Vagina (tissue), 2 donors: ENCODE measurements at regions not wholly inside any gene's neighbourhood (a gene's known extent, or its start where the extent isn't known, plus 50 kb on each side); places are given as distances from the start of the nearest gene placed in this dataset.

Source experiments
- DNase-seq, 2 donors: peaks; one replicate each; pipeline ENCODE4 v3.0.0-alpha.2; 2017; ENCODE audit errors: extremely low spot score in 2 of 2
- H3K27ac ChIP-seq: fragments of 200-600 bp; sonication (generic); one replicate; pipeline ENCODE4 v1.5.1; 2019
- H3K27me3 ChIP-seq: fragments of 200-600 bp; sonication (generic); one replicate; pipeline ENCODE4 v1.5.1; 2019
- H3K36me3 ChIP-seq, 2 donors: fragments of 200-600 bp; sonication (generic); one replicate each; pipeline ENCODE4 v1.5.1; 2017 to 2019
- H3K4me1 ChIP-seq: fragments of 200-600 bp; sonication (generic); one replicate; pipeline ENCODE4 v1.5.1; 2019
- H3K4me3 ChIP-seq, 2 donors: fragments of 200-600 bp; sonication (generic); 1 replicate in 1 of 2; 2 replicates in 1 of 2; pipeline ENCODE4 v1.5.1; 2016 to 2019
- H3K9me3 ChIP-seq: fragments of 200-600 bp; sonication (generic); one replicate; pipeline ENCODE4 v1.5.1; 2019
- CTCF ChIP-seq, 3 experiments: fragments of 450-650 bp in 2 of 3; fragments of 200-600 bp in 1 of 3; sonication (generic) in 1 of 3; IDR thresholded peaks; one replicate each; pipeline ENCODE4 v1.5.1; 2017 to 2019; ENCODE audit warnings: antibody characterized with exemption in 3 of 3, mild to moderate bottlenecking in 2 of 3, moderate library complexity in 2 of 3
- POLR2A ChIP-seq, 2 donors: fragments of 450-650 bp; IDR thresholded peaks; one replicate each; pipeline ENCODE4 v1.6.1; 2017; ENCODE audit warnings: antibody characterized with exemption in 2 of 2, mild to moderate bottlenecking in 2 of 2, moderate library complexity in 2 of 2
- POLR2AphosphoS5 ChIP-seq, 2 donors: sonication (generic); formaldehyde crosslinking; IDR thresholded peaks; one replicate each; pipeline ENCODE4 v1.9.0; 2017; ENCODE audit warnings: antibody characterized with exemption in 2 of 2, mild to moderate bottlenecking in 2 of 2, low read depth in 1 of 2; ENCODE audit not compliant: insufficient read depth in 1 of 2
- intact Hi-C: fragments of 100-400 bp; cut with DNase I; formaldehyde crosslinking; loops from one replicate; pipeline ENCODE4 v1.15.1; 2023

DNA sequence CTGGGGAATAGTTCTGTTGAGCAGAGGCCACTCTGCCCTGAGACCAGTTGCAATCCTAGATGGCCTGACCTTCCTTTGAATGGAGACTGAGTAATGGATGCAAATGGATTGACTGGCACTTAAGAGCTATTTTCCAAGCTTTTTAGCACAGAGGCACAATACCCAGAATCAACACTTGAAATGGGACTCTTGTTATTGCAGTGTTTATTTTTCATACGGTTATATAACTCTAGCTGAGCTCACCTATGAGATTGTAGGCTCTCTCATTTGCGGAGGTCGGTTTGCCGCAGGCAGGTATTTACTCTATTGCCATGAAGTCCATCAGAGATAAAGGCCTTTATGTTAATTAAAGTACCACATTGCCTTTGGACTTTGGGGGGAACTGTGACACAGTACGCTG lies 422.3 kb upstream of the CELF4 start:
- no peak overlapping the region for H3K27ac ChIP-seq
- TF ChIP-seq CTCF (IDR thresholded peaks at IDR 0.05) (no peak), POLR2A (IDR thresholded peaks at IDR 0.05) (no peak), POLR2AphosphoS5 (IDR thresholded peaks at IDR 0.05; ENCODE audit: insufficient read depth in 1 of 2, low read depth in 1 of 2) (no peak)
- H3K9me3 ChIP-seq: no peaks in the 10 kb centered on the region
- no peak for DNase-seq
- intact Hi-C loops: no loop called here
- H3K4me1 ChIP-seq: no peaks in the 10 kb centered on the region
- H3K4me3 ChIP-seq: no peak overlapping the region
- no peaks in the 10 kb centered on the region for H3K27me3 ChIP-seq
- no peaks in the 10 kb centered on the region for H3K36me3 ChIP-seq

- no peaks in the 10 kb centered on the region for H3K4me1 ChIP-seq
- no peak overlapping the region for H3K4me3 ChIP-seq
- TF ChIP-seq POLR2AphosphoS5 (IDR thresholded peaks at IDR 0.05; ENCODE audit: insufficient read depth in 1 of 2, low read depth in 1 of 2) (no peak), CTCF (IDR thresholded peaks at IDR 0.05) (no peak), POLR2A (IDR thresholded peaks at IDR 0.05) (no peak)
- no peaks in the 10 kb centered on the region for H3K36me3 ChIP-seq
- no peaks in the 10 kb centered on the region for H3K27me3 ChIP-seq
- DNase-seq: no peak
- no peaks in the 10 kb centered on the region for H3K9me3 ChIP-seq
- intact Hi-C loops: no loop called here
- H3K27ac ChIP-seq: no peak overlapping the region
These were observed 421.1 kb upstream of the CELF4 start for GRCh38 chr18:37986665-37987064.

GRCh38 chr18:37985126-37985525 lies 419.5 kb upstream of the CELF4 start:
- Histone ChIP-seq H3K27me3 (no peaks in the 10 kb centered on the region), H3K27ac (no peak overlapping the region), H3K9me3 (no peaks in the 10 kb centered on the region), H3K4me3 (no peak overlapping the region), H3K36me3 (no peaks in the 10 kb centered on the region), H3K4me1 (no peaks in the 10 kb centered on the region)
- no peak for DNase-seq
- TF ChIP-seq POLR2A (IDR thresholded peaks at IDR 0.05) (no peak), CTCF (IDR thresholded peaks at IDR 0.05) (no peak), POLR2AphosphoS5 (IDR thresholded peaks at IDR 0.05; ENCODE audit: insufficient read depth in 1 of 2, low read depth in 1 of 2) (no peak)
- intact Hi-C loops: no loop called here

GRCh38 chr18:37980556-37980955 lies 415.0 kb upstream of the CELF4 start:
- Histone ChIP-seq H3K27ac (no peak overlapping the region), H3K4me1 (no peaks in the 10 kb centered on the region), H3K27me3 (no peaks in the 10 kb centered on the region), H3K36me3 (no peaks in the 10 kb centered on the region), H3K4me3 (no peak overlapping the region), H3K9me3 (no peaks in the 10 kb centered on the region)
- TF ChIP-seq POLR2A (IDR thresholded peaks at IDR 0.05) (no peak), CTCF (IDR thresholded peaks at IDR 0.05) (no peak), POLR2AphosphoS5 (IDR thresholded peaks at IDR 0.05; ENCODE audit: insufficient read depth in 1 of 2, low read depth in 1 of 2) (no peak)
- intact Hi-C loops: no loop called here
- DNase-seq: no peak

GRCh38 chr18:37975446-37975845 lies 409.8 kb upstream of the CELF4 start:
- TF ChIP-seq POLR2A (IDR thresholded peaks at IDR 0.05): no peak
- no peak for TF ChIP-seq POLR2AphosphoS5 (IDR thresholded peaks at IDR 0.05; ENCODE audit: insufficient read depth in 1 of 2, low read depth in 1 of 2)
- no peak for TF ChIP-seq CTCF (IDR thresholded peaks at IDR 0.05)
- intact Hi-C loops: no loop called here
- no peak overlapping the region for H3K27ac ChIP-seq

More at GRCh38 chr18:37975446-37975845, 409.8 kb upstream of the CELF4 start:
- Histone ChIP-seq H3K36me3 (no peaks in the 10 kb centered on the region), H3K9me3 (no peaks in the 10 kb centered on the region), H3K4me1 (no peaks in the 10 kb centered on the region), H3K4me3 (no peak overlapping the region), H3K27me3 (no peaks in the 10 kb centered on the region)
- DNase-seq: no peak
